AG04450 (cell line): ENCODE measurements at regions not wholly inside any gene's neighbourhood (a gene's known extent, or its start where the extent isn't known, plus 50 kb on each side); places are given as distances from the start of the nearest gene placed in this dataset.

ENCODE experiments used
- CTCF ChIA-PET: fragments of 300-600, 350-600 bp; formaldehyde crosslinking; extraction: SDS; loops from one replicate; lab custom pipeline; 2022; ENCODE audit warnings: antibody characterized with exemption, inconsistent platforms; lab: Charles Lee
- POLR2A ChIA-PET: fragments of 350-600 bp; formaldehyde crosslinking; extraction: SDS; loops from one replicate; lab custom pipeline; 2021; ENCODE audit warnings: antibody characterized with exemption, inconsistent platforms; lab: Yijun Ruan, JAX
- DNase-seq: peaks from one replicate; pipeline ENCODE4 v3.0.0-alpha.2; 2011; ENCODE audit warnings: low read depth, low spot score
- H3K27ac ChIP-seq: one replicate; pipeline ENCODE4 v1.5.1; 2012; ENCODE audit warnings: low read depth, low read length, control low read depth
- H3K27me3 ChIP-seq: one replicate; pipeline ENCODE4 v1.6.0; 2012; ENCODE audit warnings: low read length; ENCODE audit not compliant: control insufficient read depth, insufficient read depth
- H3K4me3 ChIP-seq: 2 replicates; pipeline ENCODE4 v1.5.1; 2011; ENCODE audit warnings: mild to moderate bottlenecking, low read depth, low read length, control low read depth
- H3K9me3 ChIP-seq: 2 replicates; pipeline ENCODE4 v1.5.1; 2012; ENCODE audit warnings: low read length; ENCODE audit not compliant: control insufficient read depth, insufficient read depth
- CTCF ChIP-seq: IDR thresholded peaks from 2 replicates; pipeline ENCODE4 v1.5.1; 2011; ENCODE audit warnings: low read depth, low read length, control low read depth, inconsistent platforms

- DNase-seq: no peak
- Histone ChIP-seq H3K27me3 (no peaks in the 10 kb centered on the region), H3K27ac (no peak overlapping the region), H3K4me3 (no peak overlapping the region), H3K9me3 (peaks cover 9% of the 10 kb centered on the region)
- POLR2A ChIA-PET: no interaction called here
- TF ChIP-seq CTCF: no peak
- CTCF ChIA-PET: no interaction called here
Observed at GRCh38 chr11:69401715-69402114, 79.7 kb upstream of the LINC01488 start.

DNA sequence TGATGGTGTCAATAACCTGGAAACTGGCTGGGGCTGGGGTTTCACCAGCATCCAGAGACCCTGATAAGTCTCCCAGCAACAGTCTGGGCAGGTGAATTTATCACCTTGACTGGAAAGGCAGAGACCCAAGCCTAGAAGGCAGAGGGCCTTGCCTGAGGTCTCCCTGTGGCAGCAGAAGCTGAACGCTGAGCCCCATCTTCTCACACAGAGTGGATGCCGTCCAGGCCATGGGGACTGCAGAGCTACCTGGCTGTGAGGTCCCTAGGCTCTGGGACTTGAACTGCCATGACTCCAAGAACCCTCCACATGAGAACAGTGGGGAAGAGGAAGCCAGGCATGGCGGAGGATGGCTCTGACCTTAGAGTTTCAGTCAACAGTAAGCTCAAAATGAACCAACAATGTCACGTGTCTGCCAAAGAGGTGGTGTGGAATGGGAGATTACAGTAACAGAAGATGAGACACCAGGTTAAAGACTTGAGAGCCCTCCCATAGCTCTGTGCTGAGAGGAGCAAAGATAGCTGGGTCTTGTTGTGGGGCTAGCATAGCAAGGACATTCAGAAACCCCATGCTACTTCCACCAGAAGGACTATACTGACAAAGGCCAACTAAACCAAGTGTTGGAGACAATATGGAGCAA, 79.1 kb upstream of the LINC01488 start:
- POLR2A ChIA-PET: no interaction called here
- H3K9me3 ChIP-seq: peaks cover 9% of the 10 kb centered on the region
- H3K27ac ChIP-seq: no peak overlapping the region
- no peak for DNase-seq
- no peaks in the 10 kb centered on the region for H3K27me3 ChIP-seq
- no peak overlapping the region for H3K4me3 ChIP-seq
- CTCF ChIA-PET: interaction anchor here (1.1 kb wide), 1 partner anchor 301 kb away, joined by 3 read pairs; no protein-coding TSS in a partner anchor
- no peak for TF ChIP-seq CTCF

- Histone ChIP-seq H3K27ac (peak overlapping the region; percentile 2), H3K9me3 (peaks cover 9% of the 10 kb centered on the region), H3K27me3 (no peaks in the 10 kb centered on the region), H3K4me3 (no peak overlapping the region)
- DNase-seq: peak; percentile 37
- POLR2A ChIA-PET: interaction anchor here (0.6 to 1.4 kb wide), 3 partner anchors 17 to 106 kb away, joined by 7 to 8 read pairs (median 7); no protein-coding TSS in a partner anchor
- CTCF ChIA-PET: no interaction called here
- no peak for TF ChIP-seq CTCF
Observed at GRCh38 chr11:69403556-69404215, 77.8 kb upstream of the LINC01488 start.

DNA sequence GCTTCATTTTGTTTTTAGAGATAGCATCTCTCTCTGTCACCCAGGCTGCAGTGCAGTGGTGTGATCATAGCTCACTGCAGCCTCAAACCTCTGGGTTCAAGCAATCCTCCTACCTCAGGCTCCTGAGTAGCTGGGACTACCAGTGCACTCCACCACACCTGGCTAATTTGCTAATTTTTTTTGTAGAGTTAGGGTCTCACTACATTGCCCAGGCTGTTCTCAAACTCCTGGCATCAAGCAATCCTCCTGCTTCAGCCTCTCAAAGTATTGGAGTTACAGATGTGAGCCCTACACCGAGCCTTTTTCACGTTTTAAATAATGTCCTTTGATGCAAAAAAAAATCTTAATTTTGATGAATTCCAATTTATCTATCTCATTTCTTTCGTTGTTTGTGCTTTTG, 75.4 kb upstream of the LINC01488 start:
- peaks cover 9% of the 10 kb centered on the region; the same call in 1 of the 2 replicates for H3K9me3 ChIP-seq
- TF ChIP-seq CTCF: no peak
- no peak overlapping the region for H3K4me3 ChIP-seq
- no peak overlapping the region for H3K27ac ChIP-seq
- no peak for DNase-seq
- ChIA-PET CTCF (no interaction called here), POLR2A (interaction anchor here (1.1 kb wide), 1 partner anchor 14 kb away, joined by 4 read pairs; no protein-coding TSS in a partner anchor)
- no peaks in the 10 kb centered on the region for H3K27me3 ChIP-seq
